SK-N-SH treated with all-trans-retinoic acid at 6 μM for 48 hours (cell line): ENCODE measurements at regions not wholly inside any gene's neighbourhood (a gene's known extent, or its start where the extent isn't known, plus 50 kb on each side); places are given as distances from the start of the nearest gene placed in this dataset.
A peak's percentile ranks its signal among the peaks of the same experiment; 100 is the strongest.

Source experiments
- ATAC-seq: fragments of 200-7000 bp; cut with Tn5 transposase; 3 replicates; pipeline ENCODE4 v1.9.1; 2020; ENCODE audit warnings: mild to moderate bottlenecking, moderate library complexity
- ARNTL ChIP-seq: fragments of 450-650 bp; formaldehyde crosslinking; IDR thresholded peaks from 2 replicates; pipeline ENCODE4 v1.5.0; 2020; ENCODE audit warnings: low read depth, mild to moderate bottlenecking, moderate library complexity, borderline replicate concordance
- BACH2 ChIP-seq: fragments of 250-450 bp; sonication (Bioruptor Pico); IDR thresholded peaks from 2 replicates; pipeline ENCODE4 v1.9.0; 2021; ENCODE audit warnings: mild to moderate bottlenecking, borderline replicate concordance
- CSDC2 ChIP-seq: fragments of 250-450 bp; sonication (Bioruptor Pico); IDR thresholded peaks from 2 replicates; pipeline ENCODE4 v1.5.0; 2020; ENCODE audit warnings: mild to moderate bottlenecking, moderate library complexity
- ESRRG ChIP-seq: fragments of 250-450 bp; sonication (Bioruptor Pico); IDR thresholded peaks from 2 replicates; pipeline ENCODE4 v1.6.1; 2021; ENCODE audit warnings: mild to moderate bottlenecking
- GLIS3 ChIP-seq: fragments of 250-450 bp; sonication (Bioruptor Pico); IDR thresholded peaks from 2 replicates; pipeline ENCODE4 v1.5.0; 2020; ENCODE audit warnings: mild to moderate bottlenecking, moderate library complexity
- ISL1 ChIP-seq: fragments of 250-450 bp; sonication (Bioruptor Pico); IDR thresholded peaks from 2 replicates; pipeline ENCODE4 v2.1.2; 2022; ENCODE audit warnings: mild to moderate bottlenecking, moderate library complexity
- OSR1 ChIP-seq: fragments of 250-450 bp; sonication (Bioruptor Pico); IDR thresholded peaks from 2 replicates; pipeline ENCODE4 v1.8.0; 2022; ENCODE audit warnings: moderate library complexity, mild to moderate bottlenecking, inconsistent platforms
- PPARA ChIP-seq: fragments of 250-450 bp; sonication (Bioruptor Pico); IDR thresholded peaks from 2 replicates; pipeline ENCODE4 v1.5.0; 2020; ENCODE audit warnings: mild to moderate bottlenecking, borderline replicate concordance
- RARB ChIP-seq: fragments of 250-450 bp; sonication (Bioruptor Pico); IDR thresholded peaks from 2 replicates; pipeline ENCODE4 v1.8.0; 2021; ENCODE audit warnings: mild to moderate bottlenecking, moderate library complexity
- SNAI2 ChIP-seq: fragments of 250-450 bp; sonication (Bioruptor Pico); IDR thresholded peaks from 2 replicates; pipeline ENCODE4 v1.5.0; 2020; ENCODE audit warnings: mild to moderate bottlenecking, moderate library complexity
- TCF4 ChIP-seq: fragments of 250-450 bp; sonication (Bioruptor Pico); IDR thresholded peaks from 2 replicates; pipeline ENCODE4 v1.8.0; 2021; ENCODE audit warnings: mild to moderate bottlenecking, moderate library complexity, borderline replicate concordance
- TOX ChIP-seq: fragments of 250-450 bp; sonication (Bioruptor Pico); IDR thresholded peaks from 2 replicates; pipeline ENCODE4 v1.8.0; 2021; ENCODE audit warnings: mild to moderate bottlenecking, moderate library complexity, borderline replicate concordance
- ZC3H10 ChIP-seq: fragments of 250-450 bp; sonication (Bioruptor Pico); IDR thresholded peaks from 2 replicates; pipeline ENCODE4 v1.5.1; 2021; ENCODE audit warnings: mild to moderate bottlenecking, moderate library complexity
- ZFP30 ChIP-seq: fragments of 450-650 bp; formaldehyde crosslinking; IDR thresholded peaks from 2 replicates; pipeline ENCODE4 v1.5.0; 2022; ENCODE audit warnings: mild to moderate bottlenecking, moderate library complexity
- ZNF565 ChIP-seq: fragments of 450-650 bp; formaldehyde crosslinking; conservative IDR thresholded peaks from 2 replicates; pipeline ENCODE4 v1.5.0; 2020; ENCODE audit warnings: low read depth, mild to moderate bottlenecking, moderate library complexity
- ZNF8 ChIP-seq: fragments of 450-650 bp; formaldehyde crosslinking; IDR thresholded peaks from 2 replicates; pipeline ENCODE4 v1.5.0; 2020; ENCODE audit warnings: mild to moderate bottlenecking, moderate library complexity
- TF ChIP-seq, protein P1 (sequence below): fragments of 250-450 bp; sonication (Bioruptor Pico); IDR thresholded peaks from 2 replicates; pipeline ENCODE4 v1.5.0; 2020; ENCODE audit warnings: mild to moderate bottlenecking, moderate library complexity
- TF ChIP-seq, protein P2 (sequence below): fragments of 250-450 bp; sonication (Bioruptor Pico); IDR thresholded peaks from 2 replicates; pipeline ENCODE4 v1.5.1; 2020; ENCODE audit warnings: low read depth, mild to moderate bottlenecking, moderate library complexity
- TF ChIP-seq, protein P3 (sequence below): fragments of 250-450 bp; sonication (Bioruptor Pico); IDR thresholded peaks from 2 replicates; pipeline ENCODE4 v1.8.0; 2020; ENCODE audit warnings: mild to moderate bottlenecking, moderate library complexity, borderline replicate concordance
- TF ChIP-seq, protein P4 (sequence below): fragments of 250-450 bp; sonication (Bioruptor Pico); IDR thresholded peaks from 2 replicates; pipeline ENCODE4 v1.5.1; 2021; ENCODE audit warnings: mild to moderate bottlenecking, moderate library complexity

DNA sequence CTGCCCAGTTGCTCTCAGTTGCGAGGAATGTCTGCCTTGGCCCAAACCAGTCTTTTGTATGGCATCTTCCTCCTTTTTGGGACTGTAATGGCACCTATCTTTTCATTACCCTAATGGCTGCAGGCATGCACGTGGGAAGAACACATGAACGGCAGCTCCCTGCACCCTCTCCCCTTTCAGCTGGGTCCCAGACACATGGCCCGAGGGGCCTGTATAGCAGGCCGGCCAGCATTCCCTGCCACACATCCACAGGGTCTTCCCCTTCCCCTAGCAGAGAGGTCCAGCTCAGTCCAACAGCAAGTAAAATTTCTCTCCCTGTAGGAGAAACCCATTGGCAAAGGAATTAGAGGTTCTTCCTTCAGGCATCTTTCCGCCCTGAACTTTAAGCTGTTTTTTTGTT, 829.1 kb upstream of the AGA start:
- TF ChIP-seq ZFP30 (CRISPR knock-in tag) (no peak), TCF4 (CRISPR knock-in tag) (no peak)
- ATAC-seq, result no peak

DNA sequence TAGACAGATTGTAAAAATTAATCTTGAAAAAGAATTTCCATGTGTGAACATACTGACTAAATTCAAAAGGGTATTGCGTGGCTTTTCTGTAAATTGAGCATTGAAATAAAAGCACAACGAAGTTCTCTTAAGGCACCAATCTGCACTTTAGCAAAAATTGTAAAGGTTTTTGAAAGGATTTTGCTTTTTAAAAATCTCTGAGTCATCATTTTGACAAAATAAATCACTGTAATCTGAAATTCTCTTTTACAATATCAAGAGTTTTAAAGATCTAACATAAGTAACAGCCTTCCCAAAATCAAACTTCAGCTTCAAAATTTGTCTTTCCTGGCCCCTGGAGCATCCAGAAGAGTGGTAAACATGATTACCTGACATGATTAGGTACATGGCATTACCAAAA, 830.9 kb upstream of the AGA start:
- TF ChIP-seq, protein P1, sequence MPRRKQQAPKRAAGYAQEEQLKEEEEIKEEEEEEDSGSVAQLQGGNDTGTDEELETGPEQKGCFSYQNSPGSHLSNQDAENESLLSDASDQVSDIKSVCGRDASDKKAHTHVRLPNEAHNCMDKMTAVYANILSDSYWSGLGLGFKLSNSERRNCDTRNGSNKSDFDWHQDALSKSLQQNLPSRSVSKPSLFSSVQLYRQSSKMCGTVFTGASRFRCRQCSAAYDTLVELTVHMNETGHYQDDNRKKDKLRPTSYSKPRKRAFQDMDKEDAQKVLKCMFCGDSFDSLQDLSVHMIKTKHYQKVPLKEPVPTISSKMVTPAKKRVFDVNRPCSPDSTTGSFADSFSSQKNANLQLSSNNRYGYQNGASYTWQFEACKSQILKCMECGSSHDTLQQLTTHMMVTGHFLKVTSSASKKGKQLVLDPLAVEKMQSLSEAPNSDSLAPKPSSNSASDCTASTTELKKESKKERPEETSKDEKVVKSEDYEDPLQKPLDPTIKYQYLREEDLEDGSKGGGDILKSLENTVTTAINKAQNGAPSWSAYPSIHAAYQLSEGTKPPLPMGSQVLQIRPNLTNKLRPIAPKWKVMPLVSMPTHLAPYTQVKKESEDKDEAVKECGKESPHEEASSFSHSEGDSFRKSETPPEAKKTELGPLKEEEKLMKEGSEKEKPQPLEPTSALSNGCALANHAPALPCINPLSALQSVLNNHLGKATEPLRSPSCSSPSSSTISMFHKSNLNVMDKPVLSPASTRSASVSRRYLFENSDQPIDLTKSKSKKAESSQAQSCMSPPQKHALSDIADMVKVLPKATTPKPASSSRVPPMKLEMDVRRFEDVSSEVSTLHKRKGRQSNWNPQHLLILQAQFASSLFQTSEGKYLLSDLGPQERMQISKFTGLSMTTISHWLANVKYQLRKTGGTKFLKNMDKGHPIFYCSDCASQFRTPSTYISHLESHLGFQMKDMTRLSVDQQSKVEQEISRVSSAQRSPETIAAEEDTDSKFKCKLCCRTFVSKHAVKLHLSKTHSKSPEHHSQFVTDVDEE (CRISPR knock-in tag), result no peak
- no peak for TF ChIP-seq CSDC2 (CRISPR knock-in tag)
- TF ChIP-seq, protein P2, sequence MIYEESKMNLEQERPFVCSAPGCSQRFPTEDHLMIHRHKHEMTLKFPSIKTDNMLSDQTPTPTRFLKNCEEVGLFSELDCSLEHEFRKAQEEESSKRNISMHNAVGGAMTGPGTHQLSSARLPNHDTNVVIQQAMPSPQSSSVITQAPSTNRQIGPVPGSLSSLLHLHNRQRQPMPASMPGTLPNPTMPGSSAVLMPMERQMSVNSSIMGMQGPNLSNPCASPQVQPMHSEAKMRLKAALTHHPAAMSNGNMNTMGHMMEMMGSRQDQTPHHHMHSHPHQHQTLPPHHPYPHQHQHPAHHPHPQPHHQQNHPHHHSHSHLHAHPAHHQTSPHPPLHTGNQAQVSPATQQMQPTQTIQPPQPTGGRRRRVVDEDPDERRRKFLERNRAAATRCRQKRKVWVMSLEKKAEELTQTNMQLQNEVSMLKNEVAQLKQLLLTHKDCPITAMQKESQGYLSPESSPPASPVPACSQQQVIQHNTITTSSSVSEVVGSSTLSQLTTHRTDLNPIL, result no peak
- no peak for TF ChIP-seq OSR1 (CRISPR knock-in tag)
- no peak for TF ChIP-seq ZC3H10 (CRISPR knock-in tag)
- TF ChIP-seq, protein P3, sequence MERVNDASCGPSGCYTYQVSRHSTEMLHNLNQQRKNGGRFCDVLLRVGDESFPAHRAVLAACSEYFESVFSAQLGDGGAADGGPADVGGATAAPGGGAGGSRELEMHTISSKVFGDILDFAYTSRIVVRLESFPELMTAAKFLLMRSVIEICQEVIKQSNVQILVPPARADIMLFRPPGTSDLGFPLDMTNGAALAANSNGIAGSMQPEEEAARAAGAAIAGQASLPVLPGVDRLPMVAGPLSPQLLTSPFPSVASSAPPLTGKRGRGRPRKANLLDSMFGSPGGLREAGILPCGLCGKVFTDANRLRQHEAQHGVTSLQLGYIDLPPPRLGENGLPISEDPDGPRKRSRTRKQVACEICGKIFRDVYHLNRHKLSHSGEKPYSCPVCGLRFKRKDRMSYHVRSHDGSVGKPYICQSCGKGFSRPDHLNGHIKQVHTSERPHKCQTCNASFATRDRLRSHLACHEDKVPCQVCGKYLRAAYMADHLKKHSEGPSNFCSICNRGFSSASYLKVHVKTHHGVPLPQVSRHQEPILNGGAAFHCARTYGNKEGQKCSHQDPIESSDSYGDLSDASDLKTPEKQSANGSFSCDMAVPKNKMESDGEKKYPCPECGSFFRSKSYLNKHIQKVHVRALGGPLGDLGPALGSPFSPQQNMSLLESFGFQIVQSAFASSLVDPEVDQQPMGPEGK, result no peak
- no peak for TF ChIP-seq TOX (CRISPR knock-in tag)
- TF ChIP-seq ZNF8 (CRISPR knock-in tag), result no peak
- TF ChIP-seq SNAI2 (CRISPR knock-in tag), result no peak
- ATAC-seq, result no peak

DNA sequence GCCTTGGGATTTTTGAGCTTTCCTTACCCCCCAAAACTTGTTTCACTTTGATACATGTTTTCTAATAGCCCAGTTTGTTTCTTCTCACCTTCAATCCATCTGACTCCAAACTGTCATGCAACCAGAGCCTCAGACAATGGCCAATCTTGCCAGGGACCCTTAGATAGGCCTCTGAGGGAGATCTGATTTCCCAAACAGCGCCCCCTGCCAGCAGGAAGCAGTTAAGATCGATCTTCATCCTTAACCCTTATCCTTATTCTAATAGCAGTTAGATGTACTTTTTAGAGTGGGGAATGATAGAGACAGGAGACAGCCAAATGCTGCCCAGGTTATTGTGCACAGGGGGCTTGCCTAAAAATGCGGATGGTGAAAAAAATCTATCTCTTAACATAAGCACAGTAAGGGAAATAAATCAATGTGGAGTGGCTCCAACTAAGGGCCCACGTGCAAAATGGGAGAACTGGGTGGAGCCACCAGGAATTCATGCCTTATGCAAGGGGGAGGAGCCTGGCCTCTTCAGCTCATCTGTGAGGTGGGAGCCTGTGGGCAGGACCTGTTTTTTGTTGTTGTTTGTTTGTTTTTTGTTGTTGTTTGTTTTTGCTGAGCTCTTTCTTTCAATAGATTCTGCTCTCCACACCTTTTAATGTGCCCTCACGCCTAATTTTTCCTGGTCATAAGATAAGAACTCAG, 833.6 kb upstream of the AGA start:
- ATAC-seq, result peak; percentile 63
- TF ChIP-seq CSDC2 (CRISPR knock-in tag) (no peak), BACH2 (no peak), TCF4 (CRISPR knock-in tag) (no peak), OSR1 (CRISPR knock-in tag) (no peak), RARB (CRISPR knock-in tag) (no peak), ZNF8 (CRISPR knock-in tag) (no peak), ISL1 (CRISPR knock-in tag) (no peak), ZNF565 (CRISPR knock-in tag) (no peak), GLIS3 (CRISPR knock-in tag) (no peak)
- TF ChIP-seq, protein P4, sequence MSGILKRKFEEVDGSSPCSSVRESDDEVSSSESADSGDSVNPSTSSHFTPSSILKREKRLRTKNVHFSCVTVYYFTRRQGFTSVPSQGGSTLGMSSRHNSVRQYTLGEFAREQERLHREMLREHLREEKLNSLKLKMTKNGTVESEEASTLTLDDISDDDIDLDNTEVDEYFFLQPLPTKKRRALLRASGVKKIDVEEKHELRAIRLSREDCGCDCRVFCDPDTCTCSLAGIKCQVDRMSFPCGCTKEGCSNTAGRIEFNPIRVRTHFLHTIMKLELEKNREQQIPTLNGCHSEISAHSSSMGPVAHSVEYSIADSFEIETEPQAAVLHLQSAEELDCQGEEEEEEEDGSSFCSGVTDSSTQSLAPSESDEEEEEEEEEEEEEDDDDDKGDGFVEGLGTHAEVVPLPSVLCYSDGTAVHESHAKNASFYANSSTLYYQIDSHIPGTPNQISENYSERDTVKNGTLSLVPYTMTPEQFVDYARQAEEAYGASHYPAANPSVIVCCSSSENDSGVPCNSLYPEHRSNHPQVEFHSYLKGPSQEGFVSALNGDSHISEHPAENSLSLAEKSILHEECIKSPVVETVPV (CRISPR knock-in tag), result no peak
- TF ChIP-seq, protein P2, result no peak

DNA sequence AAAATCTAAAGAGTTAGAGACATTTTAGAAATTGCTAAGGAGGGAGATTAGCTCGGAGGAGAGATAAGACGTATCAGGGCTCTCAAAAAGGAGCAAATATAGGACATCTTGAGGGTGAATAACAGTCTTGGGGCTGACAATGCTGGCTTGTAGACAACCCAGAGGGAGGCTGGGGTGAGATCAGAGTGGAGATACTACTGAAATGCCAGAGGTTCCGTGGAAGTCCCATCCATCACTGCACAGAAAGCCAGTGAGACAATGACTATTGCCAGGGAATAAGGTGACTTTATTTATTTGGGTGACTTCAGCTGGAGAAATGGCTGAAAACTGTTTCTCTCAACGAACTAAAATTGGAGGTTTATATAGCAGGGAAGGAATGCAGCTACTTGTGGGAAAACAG, 838.1 kb upstream of the AGA start:
- ATAC-seq, result no peak
- no peak for TF ChIP-seq ESRRG (CRISPR knock-in tag)
- TF ChIP-seq PPARA (CRISPR knock-in tag), result no peak
- no peak for TF ChIP-seq ARNTL (CRISPR knock-in tag)
- TF ChIP-seq ZNF565 (CRISPR knock-in tag), result no peak
- no peak for TF ChIP-seq BACH2
- no peak for TF ChIP-seq GLIS3 (CRISPR knock-in tag)
- TF ChIP-seq, protein P3, result no peak
